ENCODE measurements at regions not wholly inside any gene's neighbourhood (a gene's known extent, or its start where the extent isn't known, plus 50 kb on each side); places are given as distances from the start of the nearest gene placed in this dataset.

DNA sequence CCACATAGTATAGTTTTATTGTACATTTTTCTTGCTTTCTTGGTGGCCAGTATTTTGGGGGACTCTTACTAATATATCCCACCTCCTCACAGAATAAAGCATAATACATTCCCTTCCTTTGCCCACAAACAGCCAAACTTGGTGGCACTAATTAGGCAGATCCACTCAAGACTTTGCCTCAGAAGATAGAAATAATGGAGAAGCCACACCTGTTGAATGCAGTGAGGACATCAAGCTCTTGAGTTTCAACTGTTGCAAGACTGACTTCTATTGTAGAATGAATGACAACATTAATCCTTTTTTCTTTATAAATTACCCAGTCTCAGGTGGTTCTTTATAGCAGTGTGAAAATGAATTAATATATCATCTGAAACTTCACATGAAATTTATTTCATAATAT, 1183.6 kb upstream of the ATXN8OS start:
- H3K36me3 ChIP-seq (ENCODE audit: insufficient read depth, low read length) = no peaks in the 10 kb centered on the region
- H3K4me2 ChIP-seq (ENCODE audit: low read length) = no peak overlapping the region
- H3K27ac Mint-ChIP-seq (ENCODE audit: unreplicated experiment) = no peak overlapping the region
- no peaks in the 10 kb centered on the region for H3K27me3 Mint-ChIP-seq (ENCODE audit: low read depth, unreplicated experiment)
- DNase-seq (ENCODE audit: low read depth) (no peak), FAIRE-seq (no peak)
- no peak overlapping the region for H3K4me3 Mint-ChIP-seq (ENCODE audit: unreplicated experiment)
- H3K4me3 ChIP-seq (ENCODE audit: insufficient read depth, low read depth, low read length) = no peak overlapping the region
- H3K27ac ChIP-seq (ENCODE audit: low read depth, low read length) = no peak overlapping the region
- H3K4me1 Mint-ChIP-seq (ENCODE audit: low read depth, unreplicated experiment) = no peaks in the 10 kb centered on the region
- H3K36me3 Mint-ChIP-seq (ENCODE audit: low read depth, unreplicated experiment) = no peaks in the 10 kb centered on the region
- H3K4me1 ChIP-seq (ENCODE audit: insufficient read depth, low read length) = no peaks in the 10 kb centered on the region
- no peak overlapping the region for H3K9ac ChIP-seq (ENCODE audit: low read length)
- H2AFZ ChIP-seq (ENCODE audit: low read depth, low read length) = no peak overlapping the region
- TF ChIP-seq, protein P1, sequence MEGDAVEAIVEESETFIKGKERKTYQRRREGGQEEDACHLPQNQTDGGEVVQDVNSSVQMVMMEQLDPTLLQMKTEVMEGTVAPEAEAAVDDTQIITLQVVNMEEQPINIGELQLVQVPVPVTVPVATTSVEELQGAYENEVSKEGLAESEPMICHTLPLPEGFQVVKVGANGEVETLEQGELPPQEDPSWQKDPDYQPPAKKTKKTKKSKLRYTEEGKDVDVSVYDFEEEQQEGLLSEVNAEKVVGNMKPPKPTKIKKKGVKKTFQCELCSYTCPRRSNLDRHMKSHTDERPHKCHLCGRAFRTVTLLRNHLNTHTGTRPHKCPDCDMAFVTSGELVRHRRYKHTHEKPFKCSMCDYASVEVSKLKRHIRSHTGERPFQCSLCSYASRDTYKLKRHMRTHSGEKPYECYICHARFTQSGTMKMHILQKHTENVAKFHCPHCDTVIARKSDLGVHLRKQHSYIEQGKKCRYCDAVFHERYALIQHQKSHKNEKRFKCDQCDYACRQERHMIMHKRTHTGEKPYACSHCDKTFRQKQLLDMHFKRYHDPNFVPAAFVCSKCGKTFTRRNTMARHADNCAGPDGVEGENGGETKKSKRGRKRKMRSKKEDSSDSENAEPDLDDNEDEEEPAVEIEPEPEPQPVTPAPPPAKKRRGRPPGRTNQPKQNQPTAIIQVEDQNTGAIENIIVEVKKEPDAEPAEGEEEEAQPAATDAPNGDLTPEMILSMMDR (IDR thresholded peaks at IDR 0.05; ENCODE audit: insufficient read depth, low read depth, low read length) = no peak
- no peak for TF ChIP-seq EZH2 (IDR thresholded peaks at IDR 0.05; ENCODE audit: insufficient read depth, low read length)
- no peaks in the 10 kb centered on the region for H4K20me1 ChIP-seq (ENCODE audit: insufficient read depth, low read length)
- no peaks in the 10 kb centered on the region for H3K79me2 ChIP-seq (ENCODE audit: insufficient read depth, low read length)
- H3K9me3 Mint-ChIP-seq (ENCODE audit: unreplicated experiment) = no peaks in the 10 kb centered on the region
- H3K9me3 ChIP-seq (ENCODE audit: insufficient read depth, low read depth, low read length) = no peaks in the 10 kb centered on the region
- H3K27me3 ChIP-seq (ENCODE audit: insufficient read depth, low read length) = no peaks in the 10 kb centered on the region

DNA sequence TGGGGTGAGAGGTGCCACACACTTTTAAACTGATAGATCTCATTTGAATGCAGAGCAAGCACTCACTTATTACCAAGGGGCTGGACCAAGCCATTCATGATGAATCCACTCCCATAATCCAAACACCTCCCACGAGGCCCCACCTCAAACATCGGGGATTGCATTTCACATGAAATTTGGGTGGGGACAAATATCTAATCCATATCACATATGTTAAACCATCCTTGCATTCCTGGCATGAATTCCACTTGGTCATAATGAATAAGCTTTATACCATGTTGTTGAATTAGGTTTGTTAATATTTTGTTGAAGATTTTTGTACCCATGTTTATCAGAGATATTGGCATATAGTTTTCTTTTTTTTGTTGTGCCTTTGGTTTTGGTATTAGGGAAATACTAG, 1198.7 kb upstream of the ATXN8OS start:
- Mint-ChIP-seq H3K4me1 (ENCODE audit: low read depth, unreplicated experiment) (no peaks in the 10 kb centered on the region), H3K27ac (ENCODE audit: unreplicated experiment) (no peak overlapping the region), H3K36me3 (ENCODE audit: low read depth, unreplicated experiment) (no peaks in the 10 kb centered on the region), H3K27me3 (ENCODE audit: low read depth, unreplicated experiment) (no peaks in the 10 kb centered on the region), H3K4me3 (ENCODE audit: unreplicated experiment) (no peak overlapping the region), H3K9me3 (ENCODE audit: unreplicated experiment) (peaks cover 3% of the 10 kb centered on the region)
- H3K9me3 ChIP-seq (ENCODE audit: insufficient read depth, low read depth, low read length) = no peaks in the 10 kb centered on the region
- TF ChIP-seq, protein P1 (IDR thresholded peaks at IDR 0.05; ENCODE audit: insufficient read depth, low read depth, low read length) = no peak
- no peak for TF ChIP-seq EZH2 (IDR thresholded peaks at IDR 0.05; ENCODE audit: insufficient read depth, low read length)
- H3K9ac ChIP-seq (ENCODE audit: low read length) = no peak overlapping the region
- no peak overlapping the region for H3K27ac ChIP-seq (ENCODE audit: low read depth, low read length)
- FAIRE-seq (no peak), DNase-seq (ENCODE audit: low read depth) (no peak)
- H3K4me3 ChIP-seq (ENCODE audit: insufficient read depth, low read depth, low read length) = no peak overlapping the region
- no peaks in the 10 kb centered on the region for H3K79me2 ChIP-seq (ENCODE audit: insufficient read depth, low read length)
- no peak overlapping the region for H3K4me2 ChIP-seq (ENCODE audit: low read length)
- H2AFZ ChIP-seq (ENCODE audit: low read depth, low read length) = no peak overlapping the region
- no peaks in the 10 kb centered on the region for H3K4me1 ChIP-seq (ENCODE audit: insufficient read depth, low read length)
- H4K20me1 ChIP-seq (ENCODE audit: insufficient read depth, low read length) = no peaks in the 10 kb centered on the region
- H3K36me3 ChIP-seq (ENCODE audit: insufficient read depth, low read length) = no peaks in the 10 kb centered on the region
- no peaks in the 10 kb centered on the region for H3K27me3 ChIP-seq (ENCODE audit: insufficient read depth, low read length)

DNA sequence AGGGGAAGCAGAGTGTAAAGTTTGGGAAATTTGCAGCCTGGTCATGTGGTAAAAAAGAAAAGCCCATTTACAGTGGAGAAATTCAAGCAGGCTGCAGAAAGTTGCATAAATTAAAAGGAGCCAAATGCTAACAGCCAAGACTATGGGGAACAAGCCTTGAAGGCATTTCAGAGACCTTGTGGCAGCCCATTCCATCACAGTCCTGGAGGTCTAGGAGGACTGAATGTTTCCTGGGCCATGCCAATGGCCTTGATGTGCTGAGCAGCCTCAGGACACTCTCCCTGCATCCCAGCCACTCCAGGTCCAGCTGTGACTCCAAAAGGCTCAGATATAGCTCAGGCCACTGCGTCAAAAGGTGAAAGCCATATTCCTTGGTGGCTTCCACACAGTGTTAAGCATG, 1202.4 kb upstream of the ATXN8OS start:
- Histone ChIP-seq H2AFZ (ENCODE audit: low read depth, low read length) (no peak overlapping the region), H3K27me3 (ENCODE audit: insufficient read depth, low read length) (no peaks in the 10 kb centered on the region), H3K4me2 (ENCODE audit: low read length) (no peak overlapping the region), H3K4me1 (ENCODE audit: insufficient read depth, low read length) (no peaks in the 10 kb centered on the region), H3K9ac (ENCODE audit: low read length) (no peak overlapping the region), H3K36me3 (ENCODE audit: insufficient read depth, low read length) (no peaks in the 10 kb centered on the region), H3K4me3 (ENCODE audit: insufficient read depth, low read depth, low read length) (no peak overlapping the region), H3K9me3 (ENCODE audit: insufficient read depth, low read depth, low read length) (no peaks in the 10 kb centered on the region), H4K20me1 (ENCODE audit: insufficient read depth, low read length) (no peaks in the 10 kb centered on the region), H3K27ac (ENCODE audit: low read depth, low read length) (no peak overlapping the region), H3K79me2 (ENCODE audit: insufficient read depth, low read length) (no peaks in the 10 kb centered on the region)
- no peaks in the 10 kb centered on the region for H3K27me3 Mint-ChIP-seq (ENCODE audit: low read depth, unreplicated experiment)
- H3K36me3 Mint-ChIP-seq (ENCODE audit: low read depth, unreplicated experiment) = no peaks in the 10 kb centered on the region
- no peaks in the 10 kb centered on the region for H3K4me1 Mint-ChIP-seq (ENCODE audit: low read depth, unreplicated experiment)
- no peak overlapping the region for H3K27ac Mint-ChIP-seq (ENCODE audit: unreplicated experiment)
- peaks cover 3% of the 10 kb centered on the region for H3K9me3 Mint-ChIP-seq (ENCODE audit: unreplicated experiment)
- FAIRE-seq (no peak), DNase-seq (ENCODE audit: low read depth) (no peak)
- TF ChIP-seq, protein P1 (IDR thresholded peaks at IDR 0.05; ENCODE audit: insufficient read depth, low read depth, low read length) = no peak
- no peak for TF ChIP-seq EZH2 (IDR thresholded peaks at IDR 0.05; ENCODE audit: insufficient read depth, low read length)
- no peak overlapping the region for H3K4me3 Mint-ChIP-seq (ENCODE audit: unreplicated experiment)
